Osteoblast (primary cell): ENCODE measurements at regions not wholly inside any gene's neighbourhood (a gene's known extent, or its start where the extent isn't known, plus 50 kb on each side); places are given as distances from the start of the nearest gene placed in this dataset.

Source experiments
- DNase-seq: peaks from one replicate; pipeline ENCODE4 v3.0.0; 2011; ENCODE audit warnings: low spot score, mixed read lengths; ENCODE audit not compliant: insufficient read length; ENCODE audit errors: missing footprints
- H2AFZ ChIP-seq: 2 replicates; pipeline ENCODE4 v1.6.0; 2011; ENCODE audit warnings: mild to moderate bottlenecking, low read length
- H3K27ac ChIP-seq: 2 replicates; pipeline ENCODE4 v1.5.1; 2011; ENCODE audit warnings: mild to moderate bottlenecking, low read depth, low read length, moderate library complexity
- H3K27me3 ChIP-seq: 2 replicates; pipeline ENCODE4 v1.6.0; 2012; ENCODE audit warnings: mild to moderate bottlenecking, control low read depth, inconsistent platforms, low read length, moderate library complexity; ENCODE audit not compliant: insufficient read depth
- H3K36me3 ChIP-seq: 2 replicates; pipeline ENCODE4 v1.5.1; 2011; ENCODE audit warnings: mild to moderate bottlenecking, low read length, control low read depth, moderate library complexity; ENCODE audit not compliant: insufficient read depth
- H3K4me1 ChIP-seq: 2 replicates; pipeline ENCODE4 v1.5.1; 2011; ENCODE audit warnings: mild to moderate bottlenecking, low read length, control low read depth, moderate library complexity; ENCODE audit not compliant: insufficient read depth
- H3K4me2 ChIP-seq: 2 replicates; pipeline ENCODE4 v1.6.0; 2011; ENCODE audit warnings: mild to moderate bottlenecking, low read length; ENCODE audit not compliant: insufficient read depth
- H3K4me3 ChIP-seq: fragments of 200-600 bp; sonication (generic); 3 replicates; pipeline ENCODE4 v1.5.1; 2012; ENCODE audit warnings: mild to moderate bottlenecking, low read length, inconsistent platforms; ENCODE audit not compliant: insufficient read depth
- H3K79me2 ChIP-seq: 2 replicates; pipeline ENCODE4 v1.6.0; 2012; ENCODE audit warnings: mild to moderate bottlenecking, low read length, control low read depth, inconsistent platforms; ENCODE audit not compliant: insufficient read depth
- H3K9me3 ChIP-seq: 2 replicates; pipeline ENCODE4 v1.5.1; 2011; ENCODE audit warnings: low read depth, low read length, control low read depth
- H4K20me1 ChIP-seq: 2 replicates; pipeline ENCODE4 v1.6.0; 2012; ENCODE audit warnings: mild to moderate bottlenecking, low read length, control low read depth; ENCODE audit not compliant: insufficient read depth
- TF ChIP-seq, protein P1 (sequence below): IDR thresholded peaks from 2 replicates; pipeline ENCODE4 v1.5.1; 2011; ENCODE audit warnings: mild to moderate bottlenecking, low read depth, low read length, moderate library complexity; ENCODE audit errors: extremely low read depth

DNA sequence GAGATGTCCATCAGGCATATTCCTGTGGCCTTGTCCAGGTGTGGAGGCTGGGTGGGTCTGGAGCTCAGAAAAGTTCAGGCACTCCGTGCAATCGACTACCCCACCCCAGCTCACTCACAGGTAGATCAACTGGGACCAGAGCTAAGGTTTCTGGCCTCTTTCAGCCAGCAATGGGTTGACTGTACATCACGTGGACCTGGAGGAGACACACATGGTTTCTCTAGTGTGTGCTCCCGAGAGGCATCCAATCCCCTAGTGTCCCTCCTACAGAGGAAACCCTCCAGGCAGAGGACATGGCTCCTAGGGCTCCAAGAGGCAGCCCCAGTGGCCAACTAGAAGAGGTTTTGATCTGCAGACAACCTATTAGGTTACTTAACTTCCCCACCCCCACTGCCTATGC lies 119.5 kb upstream of the RGS6 start:
- Histone ChIP-seq H3K27ac (no peak overlapping the region), H3K27me3 (peaks cover 14% of the 10 kb centered on the region), H3K36me3 (no peaks in the 10 kb centered on the region), H3K79me2 (no peaks in the 10 kb centered on the region), H3K4me2 (no peak overlapping the region), H3K9me3 (no peaks in the 10 kb centered on the region), H2AFZ (no peak overlapping the region), H3K4me3 (no peak overlapping the region), H3K4me1 (no peaks in the 10 kb centered on the region), H4K20me1 (no peaks in the 10 kb centered on the region)
- TF ChIP-seq, protein P1, sequence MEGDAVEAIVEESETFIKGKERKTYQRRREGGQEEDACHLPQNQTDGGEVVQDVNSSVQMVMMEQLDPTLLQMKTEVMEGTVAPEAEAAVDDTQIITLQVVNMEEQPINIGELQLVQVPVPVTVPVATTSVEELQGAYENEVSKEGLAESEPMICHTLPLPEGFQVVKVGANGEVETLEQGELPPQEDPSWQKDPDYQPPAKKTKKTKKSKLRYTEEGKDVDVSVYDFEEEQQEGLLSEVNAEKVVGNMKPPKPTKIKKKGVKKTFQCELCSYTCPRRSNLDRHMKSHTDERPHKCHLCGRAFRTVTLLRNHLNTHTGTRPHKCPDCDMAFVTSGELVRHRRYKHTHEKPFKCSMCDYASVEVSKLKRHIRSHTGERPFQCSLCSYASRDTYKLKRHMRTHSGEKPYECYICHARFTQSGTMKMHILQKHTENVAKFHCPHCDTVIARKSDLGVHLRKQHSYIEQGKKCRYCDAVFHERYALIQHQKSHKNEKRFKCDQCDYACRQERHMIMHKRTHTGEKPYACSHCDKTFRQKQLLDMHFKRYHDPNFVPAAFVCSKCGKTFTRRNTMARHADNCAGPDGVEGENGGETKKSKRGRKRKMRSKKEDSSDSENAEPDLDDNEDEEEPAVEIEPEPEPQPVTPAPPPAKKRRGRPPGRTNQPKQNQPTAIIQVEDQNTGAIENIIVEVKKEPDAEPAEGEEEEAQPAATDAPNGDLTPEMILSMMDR: no peak
- no peak for DNase-seq

DNA sequence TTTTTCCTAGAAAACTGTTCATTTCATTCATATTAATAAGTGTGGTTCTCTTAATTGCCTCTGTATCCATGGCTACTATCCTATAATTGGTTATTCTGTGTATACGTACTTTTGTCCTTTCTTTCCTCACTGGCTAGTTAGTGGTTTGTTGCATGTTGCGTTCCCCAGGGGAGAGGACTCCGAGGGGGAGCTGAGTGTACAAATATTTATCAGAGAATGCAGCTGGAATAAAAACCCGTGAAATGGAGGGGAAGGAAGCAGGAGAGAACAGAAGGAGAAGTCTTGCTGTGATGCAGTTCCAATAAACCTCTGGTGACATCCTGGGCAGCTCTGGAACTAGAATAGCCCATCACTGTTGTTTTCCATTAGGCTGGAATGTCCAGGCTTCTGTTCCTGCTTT lies 117.1 kb upstream of the RGS6 start:
- Histone ChIP-seq H3K4me1 (no peaks in the 10 kb centered on the region), H3K4me3 (no peak overlapping the region), H3K4me2 (no peak overlapping the region), H3K9me3 (no peaks in the 10 kb centered on the region), H2AFZ (no peak overlapping the region), H3K36me3 (no peaks in the 10 kb centered on the region), H4K20me1 (no peaks in the 10 kb centered on the region), H3K27ac (no peak overlapping the region), H3K79me2 (no peaks in the 10 kb centered on the region), H3K27me3 (peaks cover 14% of the 10 kb centered on the region)
- TF ChIP-seq, protein P1: no peak
- no peak for DNase-seq

DNA sequence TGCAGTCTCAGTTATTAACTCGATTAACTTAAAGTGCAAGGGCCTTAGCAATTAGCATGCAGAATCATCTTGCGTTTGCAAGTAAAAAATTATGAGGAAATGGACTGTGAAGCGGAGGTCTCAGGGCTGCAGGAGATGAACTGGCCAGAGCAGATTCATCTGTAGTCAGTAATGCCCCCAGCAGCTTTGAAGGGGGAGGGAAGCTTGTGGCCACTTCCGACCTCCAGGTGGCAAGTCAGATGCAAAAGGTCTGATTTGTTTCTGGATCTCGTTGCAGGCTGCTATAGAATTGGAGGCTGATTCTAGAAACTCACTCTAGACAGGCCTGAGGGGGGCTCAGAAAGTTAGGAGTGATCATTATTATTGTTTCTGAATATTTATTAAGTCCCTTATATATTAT lies 107.4 kb upstream of the RGS6 start:
- H3K9me3 ChIP-seq: no peaks in the 10 kb centered on the region
- TF ChIP-seq, protein P1: no peak
- no peaks in the 10 kb centered on the region for H3K36me3 ChIP-seq
- no peaks in the 10 kb centered on the region for H3K27me3 ChIP-seq
- no peaks in the 10 kb centered on the region for H3K4me1 ChIP-seq
- H4K20me1 ChIP-seq: no peaks in the 10 kb centered on the region
- no peak overlapping the region for H3K4me2 ChIP-seq
- no peak for DNase-seq
- H3K27ac ChIP-seq: no peak overlapping the region
- H3K4me3 ChIP-seq: no peak overlapping the region
- H2AFZ ChIP-seq: no peak overlapping the region
- no peaks in the 10 kb centered on the region for H3K79me2 ChIP-seq

DNA sequence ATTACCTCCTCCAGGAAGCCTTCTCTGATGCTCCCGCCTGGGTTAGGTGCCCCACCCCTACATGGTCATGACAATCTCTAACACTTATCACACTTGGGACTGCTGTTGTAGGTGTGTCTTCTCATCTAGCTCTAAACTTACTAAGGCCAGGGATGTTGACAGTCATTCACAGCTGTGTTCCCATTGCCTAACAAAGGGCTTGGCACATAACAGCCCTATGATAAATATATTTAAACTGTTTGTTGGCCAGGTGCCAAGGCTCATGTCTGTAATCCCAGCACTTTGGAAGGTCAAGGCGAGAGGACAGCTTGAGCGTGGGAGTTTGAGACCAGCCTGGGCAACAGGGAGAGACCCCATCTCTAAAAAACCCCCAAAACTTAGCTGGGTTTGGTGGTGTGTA lies 98.8 kb upstream of the RGS6 start:
- DNase-seq: no peak
- TF ChIP-seq, protein P1: no peak

More for the DNA sequence above, 98.8 kb upstream of the RGS6 start:
- Histone ChIP-seq H3K79me2 (no peaks in the 10 kb centered on the region), H2AFZ (no peak overlapping the region), H3K4me3 (no peak overlapping the region), H3K36me3 (no peaks in the 10 kb centered on the region), H4K20me1 (no peaks in the 10 kb centered on the region), H3K4me1 (no peaks in the 10 kb centered on the region), H3K27ac (no peak overlapping the region), H3K4me2 (no peak overlapping the region), H3K9me3 (peaks cover 2% of the 10 kb centered on the region), H3K27me3 (no peaks in the 10 kb centered on the region)
